NB4 (cell line): ENCODE measurements at regions not wholly inside any gene's neighbourhood (a gene's known extent, or its start where the extent isn't known, plus 50 kb on each side); places are given as distances from the start of the nearest gene placed in this dataset.

Experiments used
- CTCF ChIP-seq: IDR thresholded peaks from one replicate; pipeline ENCODE4 v1.5.1; 2012; ENCODE audit warnings: low read depth, low read length
- MAX ChIP-seq: IDR thresholded peaks from 2 replicates; pipeline ENCODE4 v1.6.1; 2011; ENCODE audit warnings: low read depth, low read length
- POLR2A ChIP-seq: IDR thresholded peaks from 2 replicates; pipeline ENCODE4 v1.6.1; 2011; ENCODE audit warnings: mild to moderate bottlenecking; ENCODE audit not compliant: insufficient read length; ENCODE audit errors: extremely low read depth

GRCh38 chr12:46110928-46111699, 120.7 kb upstream of the SCAF11 start:
- TF ChIP-seq CTCF (no peak), POLR2A (no peak), MAX (no peak)
